NCI-H524 (cell line): ENCODE measurements at regions not wholly inside any gene's neighbourhood (a gene's known extent, or its start where the extent isn't known, plus 50 kb on each side); places are given as distances from the start of the nearest gene placed in this dataset.
A peak's percentile ranks its signal among the peaks of the same experiment; 100 is the strongest.

Experiments
- DNase-seq, 2 experiments: peaks; one replicate each; lab custom pipeline; 2025; lab: John Stamatoyannopoulos, UW

- no peak for DNase-seq
These were observed 100.5 kb upstream of the TMCC3 start for GRCh38 chr12:94750864-94751263.

- DNase-seq: no peak
These were observed 99.5 kb upstream of the TMCC3 start for GRCh38 chr12:94749890-94750289.

- DNase-seq: no peak
These were observed 99.1 kb upstream of the TMCC3 start for GRCh38 chr12:94749455-94749854.

- no peak for DNase-seq
These were observed 98.5 kb upstream of the TMCC3 start for GRCh38 chr12:94748726-94749421.

- no peak for DNase-seq
These were observed 95.2 kb upstream of the TMCC3 start for GRCh38 chr12:94745562-94745961.

GRCh38 chr12:94743174-94743573 lies 92.8 kb upstream of the TMCC3 start:
- DNase-seq: no peak

GRCh38 chr12:94740601-94741362 lies 90.4 kb upstream of the TMCC3 start:
- DNase-seq: no peak

- DNase-seq: no peak
These were observed 86.5 kb upstream of the TMCC3 start for GRCh38 chr12:94736820-94737219.

- DNase-seq: no peak
These were observed 85.6 kb upstream of the TMCC3 start for GRCh38 chr12:94736004-94736403.

GRCh38 chr12:94733727-94734126 lies 83.4 kb upstream of the TMCC3 start:
- no peak for DNase-seq

- no peak for DNase-seq
These were observed 82.1 kb upstream of the TMCC3 start for GRCh38 chr12:94732367-94732990.

- peak in 1 of 2 experiments; percentile 19 for DNase-seq
These were observed 81.5 kb upstream of the TMCC3 start for GRCh38 chr12:94731733-94732360.

GRCh38 chr12:94730847-94731246 lies 80.5 kb upstream of the TMCC3 start:
- DNase-seq: peak; percentile 31 to 68

GRCh38 chr12:94726236-94726835 lies 76.0 kb upstream of the TMCC3 start:
- no peak for DNase-seq

- peak in 1 of 2 experiments; percentile 30 for DNase-seq
These were observed 75.2 kb upstream of the TMCC3 start for GRCh38 chr12:94725375-94726168.

- no peak for DNase-seq
These were observed 72.3 kb upstream of the TMCC3 start for GRCh38 chr12:94722664-94723063.

GRCh38 chr12:94721173-94721572 lies 70.8 kb upstream of the TMCC3 start:
- DNase-seq: no peak

- DNase-seq: peak in 1 of 2 experiments; percentile 15
These were observed 67.8 kb upstream of the TMCC3 start for GRCh38 chr12:94718114-94718513.

- no peak for DNase-seq
These were observed 67.3 kb upstream of the TMCC3 start for GRCh38 chr12:94717656-94718055.

GRCh38 chr12:94717108-94717507 lies 66.8 kb upstream of the TMCC3 start:
- DNase-seq: no peak

GRCh38 chr12:94716339-94716738 lies 66.0 kb upstream of the TMCC3 start:
- no peak for DNase-seq
